ENCODE measurements at regions not wholly inside any gene's neighbourhood (a gene's known extent, or its start where the extent isn't known, plus 50 kb on each side); places are given as distances from the start of the nearest gene placed in this dataset.

GRCh38 chr15:21267226-21267625 is 173.1 kb downstream of the POTEB3 start:
- no peak for TF ChIP-seq CTCF (IDR thresholded peaks at IDR 0.05)
- no peak for TF ChIP-seq POLR2A (IDR thresholded peaks at IDR 0.05)

Measured in body of pancreas (tissue), 4 donors.